GM21723 (cell line): ENCODE measurements at regions not wholly inside any gene's neighbourhood (a gene's known extent, or its start where the extent isn't known, plus 50 kb on each side); places are given as distances from the start of the nearest gene placed in this dataset.
"Not testable (repeated sequence)": the region's sequence is repeated elsewhere in the genome, so short reads cannot be mapped to it uniquely, and the experiment has no call there.

Source experiments
- ATAC-seq: cut with Tn5 transposase; IDR thresholded peaks from one replicate; pipeline ENCODE4 v1.9.1; 2021; ENCODE audit warnings: mild to moderate bottlenecking, moderate library complexity; ENCODE audit not compliant: unreplicated experiment

DNA sequence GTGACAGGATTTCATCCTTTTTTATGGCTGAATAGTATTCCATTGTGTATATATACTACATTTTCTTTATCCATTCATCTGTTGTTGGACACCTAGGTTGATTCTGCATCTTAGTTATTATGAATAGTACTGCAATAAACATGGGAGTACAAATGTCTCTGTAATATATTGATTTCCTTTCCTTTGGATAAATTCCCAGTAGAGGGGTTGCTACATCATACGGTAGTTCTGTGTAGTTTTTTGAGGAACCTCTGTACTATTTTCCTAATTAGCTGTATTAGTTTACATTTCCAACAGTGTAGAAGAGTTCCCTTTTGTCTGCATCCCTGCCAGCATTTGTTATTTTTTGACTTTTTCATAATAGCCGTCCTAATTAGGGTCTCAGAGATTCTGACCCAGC lies 201.3 kb downstream of the GIPC2 start:
- ATAC-seq, result no peak

DNA sequence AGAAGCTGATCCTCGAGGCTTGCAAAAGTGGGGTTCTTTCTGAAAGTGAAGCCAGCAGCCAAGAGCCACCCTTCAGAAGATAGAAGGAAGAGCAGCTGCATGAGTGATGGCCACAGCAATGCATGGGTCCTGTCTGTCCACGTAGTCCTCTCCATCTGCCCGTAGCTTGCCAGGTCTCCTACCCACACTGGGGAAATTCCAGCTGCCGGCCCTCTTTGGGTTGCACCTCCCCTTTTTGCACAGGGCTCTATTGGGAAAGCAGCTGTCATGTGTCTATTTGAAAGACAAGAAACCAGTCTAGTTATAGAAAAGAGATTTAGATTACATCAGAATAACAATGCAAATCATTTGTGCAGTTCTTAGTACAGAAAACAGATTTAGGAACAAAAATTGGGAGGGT lies 204.4 kb downstream of the GIPC2 start:
- ATAC-seq, result no peak

DNA sequence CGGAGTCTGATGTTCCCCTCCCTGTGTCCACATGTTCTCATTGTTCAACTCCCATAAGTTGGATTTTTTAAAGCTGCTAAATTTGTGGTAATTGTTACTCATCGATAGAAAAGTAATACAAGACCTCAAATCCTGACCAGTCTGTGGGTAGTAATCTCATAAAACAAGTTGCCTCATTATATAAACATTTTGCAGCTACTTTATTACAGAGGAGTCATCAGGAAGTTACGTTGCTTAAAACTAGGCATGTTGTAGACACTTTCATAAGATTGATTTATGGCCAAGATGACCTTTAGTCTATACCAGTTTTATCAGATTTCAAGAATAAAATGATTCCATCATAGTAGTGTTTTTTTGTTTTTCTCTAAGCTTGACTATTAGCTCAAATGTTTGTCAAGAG lies 208.8 kb downstream of the GIPC2 start:
- no peak for ATAC-seq

DNA sequence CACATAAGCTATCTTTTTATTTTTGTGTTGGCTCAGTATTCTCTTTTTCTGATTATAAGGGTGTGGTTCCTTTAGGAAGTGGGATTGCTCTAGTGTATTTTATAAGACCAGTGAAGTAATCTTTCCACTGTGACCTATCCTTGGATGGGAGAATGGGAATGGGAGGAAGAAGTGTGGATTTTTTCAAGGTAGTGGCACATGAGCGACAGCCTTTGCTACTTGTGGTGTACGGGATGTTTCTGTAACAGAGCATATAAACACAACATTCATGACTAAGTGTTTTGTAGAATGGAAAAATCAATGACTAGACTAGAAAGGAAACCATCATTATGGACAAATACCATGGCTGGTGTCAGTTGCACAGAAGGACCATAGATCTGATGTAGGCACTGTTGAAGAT lies 209.6 kb downstream of the GIPC2 start:
- no peak for ATAC-seq

DNA sequence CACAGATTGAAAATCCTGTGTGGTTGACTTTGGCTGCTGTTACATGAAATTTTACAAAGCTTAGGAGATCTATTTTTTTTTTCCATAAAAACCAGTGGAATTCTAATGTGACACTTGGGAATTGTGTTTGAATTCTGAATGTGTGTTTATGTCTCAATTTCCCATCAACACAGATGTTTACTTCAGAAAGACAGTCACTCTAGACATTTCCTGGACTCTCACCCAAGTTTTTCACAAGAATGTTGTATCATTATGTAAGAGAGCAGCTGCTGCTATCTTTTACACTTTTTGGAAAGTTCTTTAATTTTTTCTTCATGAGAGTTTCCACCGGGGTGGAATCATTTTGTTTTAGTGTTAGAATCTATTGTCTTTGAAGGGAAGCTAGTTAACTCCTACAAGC lies 210.1 kb downstream of the GIPC2 start:
- ATAC-seq, result no peak

DNA sequence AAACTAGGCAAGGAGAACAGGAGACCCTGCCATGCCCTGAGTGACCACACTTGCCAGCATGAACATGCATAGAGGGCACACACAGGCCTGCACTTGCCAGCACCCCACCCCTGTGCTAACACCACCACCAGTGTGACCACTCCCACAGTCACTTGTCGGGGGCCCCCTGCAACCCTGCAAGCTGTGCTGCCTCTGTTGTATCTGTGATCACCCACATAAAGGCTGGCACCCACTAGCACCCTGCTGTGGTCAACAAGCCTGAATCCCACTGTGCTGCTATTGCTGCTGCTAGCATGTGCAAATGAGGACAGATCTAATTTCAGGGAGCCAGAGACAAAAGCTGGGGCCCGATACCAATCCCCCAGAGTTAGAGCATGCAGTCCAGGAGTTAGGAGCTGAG lies 217.7 kb downstream of the GIPC2 start:
- ATAC-seq, result no peak

DNA sequence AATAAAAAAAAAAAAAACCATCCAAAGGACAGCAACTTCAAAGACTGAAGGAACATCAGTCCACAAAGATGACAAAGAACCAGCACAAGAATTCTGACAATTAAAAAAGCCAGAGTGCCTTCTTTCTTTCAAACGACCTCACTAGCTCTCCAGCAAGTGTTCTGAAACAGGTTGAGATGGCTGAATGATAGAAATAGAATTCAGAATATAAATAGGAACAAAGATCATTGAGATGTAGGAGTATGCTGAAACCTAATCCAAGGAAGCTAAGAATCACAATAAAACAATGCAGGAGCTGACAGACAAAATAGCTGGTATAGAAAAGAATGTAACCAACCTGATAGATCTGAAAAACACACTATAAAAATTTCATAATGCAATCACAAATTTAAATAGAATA lies 218.2 kb downstream of the GIPC2 start:
- no peak for ATAC-seq

- ATAC-seq, result no peak
These were observed 221.9 kb downstream of the GIPC2 start for GRCh38 chr1:78267513-78268218.

- ATAC-seq, result no peak
These were observed 221.2 kb upstream of the PTGFR start for GRCh38 chr1:78269591-78269990.

DNA sequence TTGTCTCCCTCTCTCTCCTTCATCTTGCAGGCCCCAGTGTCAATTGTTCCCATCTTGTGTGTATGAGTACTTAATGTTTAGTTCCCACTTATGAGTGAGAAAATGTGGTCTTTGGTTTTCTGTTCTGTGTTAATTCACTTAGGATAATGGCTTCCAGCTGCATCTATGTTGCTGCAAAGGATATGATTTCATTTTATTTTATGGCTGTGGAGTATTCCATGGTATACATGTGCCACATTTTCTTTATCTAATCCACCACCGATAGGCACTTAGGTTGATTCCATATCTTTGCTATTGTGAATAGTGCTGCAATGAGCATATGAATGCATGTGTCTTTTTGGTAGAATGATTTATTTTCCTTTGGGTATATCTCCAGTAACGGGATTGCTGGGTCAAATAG lies 219.4 kb upstream of the PTGFR start:
- not testable (repeated sequence) for ATAC-seq

GRCh38 chr1:78274814-78275213 lies 216.0 kb upstream of the PTGFR start:
- no peak for ATAC-seq

GRCh38 chr1:78275456-78275855 lies 215.3 kb upstream of the PTGFR start:
- no peak for ATAC-seq

- no peak for ATAC-seq
These were observed 214.7 kb upstream of the PTGFR start for GRCh38 chr1:78275906-78276685.

DNA sequence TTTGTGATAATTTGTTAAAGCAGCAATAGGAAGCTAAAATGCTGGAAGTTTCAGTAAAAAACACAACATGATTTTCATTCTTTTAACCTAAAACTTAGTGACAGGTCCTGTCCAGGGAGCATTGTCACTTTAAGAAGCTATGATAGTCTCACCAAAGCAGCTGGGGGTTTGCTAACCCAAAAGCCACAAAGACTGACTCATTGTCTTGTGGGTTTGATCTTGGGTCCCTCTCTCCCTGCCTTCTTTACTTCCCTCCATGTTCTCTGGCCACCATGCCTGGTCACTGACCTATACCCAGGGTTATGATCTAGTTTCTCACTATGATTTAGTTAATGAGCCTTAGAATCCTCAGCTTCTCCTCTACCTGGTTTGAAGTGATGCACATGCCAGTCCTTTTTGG lies 213.5 kb upstream of the PTGFR start:
- peak; percentile 63 for ATAC-seq

GRCh38 chr1:78279051-78279450 lies 211.7 kb upstream of the PTGFR start:
- ATAC-seq, result no peak

GRCh38 chr1:78280626-78281025 lies 210.1 kb upstream of the PTGFR start:
- no peak for ATAC-seq

DNA sequence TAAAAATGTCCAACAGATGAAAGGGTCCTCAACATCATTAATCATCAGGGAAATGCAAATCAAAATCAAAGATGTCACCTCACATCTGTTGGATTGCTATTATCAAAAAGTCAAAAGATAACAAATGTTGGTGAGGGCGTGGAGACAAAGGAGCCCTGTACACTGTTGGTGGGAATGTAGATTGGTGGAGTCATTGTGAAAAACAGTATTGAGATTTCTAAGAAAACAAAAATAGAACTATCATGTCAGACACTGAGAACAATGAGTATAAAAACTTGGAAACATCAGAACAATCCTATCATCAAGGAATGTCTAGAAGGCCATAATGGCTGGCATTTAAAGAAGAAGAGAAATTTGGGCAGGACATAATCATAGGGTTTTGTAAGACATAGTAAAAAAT lies 209.2 kb upstream of the PTGFR start:
- peak; percentile 53 for ATAC-seq

GRCh38 chr1:78283691-78284090 lies 207.1 kb upstream of the PTGFR start:
- ATAC-seq, result no peak

DNA sequence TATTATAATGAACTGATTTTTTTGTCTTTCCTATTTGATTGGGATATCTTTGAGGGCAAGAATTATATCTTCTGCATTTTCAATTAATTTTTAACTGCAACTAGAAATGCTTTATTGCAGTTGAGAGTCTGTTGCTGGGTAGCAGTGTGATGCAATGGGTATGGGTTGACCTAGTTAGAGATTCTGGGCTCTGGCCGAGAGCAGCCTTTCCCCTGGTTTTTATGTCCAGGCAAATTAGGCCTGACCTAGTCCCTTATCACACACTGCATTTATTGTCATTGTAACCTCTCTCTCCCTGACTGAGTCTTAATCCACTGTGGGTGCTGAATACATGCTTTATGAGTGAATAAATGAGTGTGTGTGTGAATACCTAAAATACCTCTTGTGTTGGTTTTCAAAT lies 206.4 kb upstream of the PTGFR start:
- no peak for ATAC-seq

DNA sequence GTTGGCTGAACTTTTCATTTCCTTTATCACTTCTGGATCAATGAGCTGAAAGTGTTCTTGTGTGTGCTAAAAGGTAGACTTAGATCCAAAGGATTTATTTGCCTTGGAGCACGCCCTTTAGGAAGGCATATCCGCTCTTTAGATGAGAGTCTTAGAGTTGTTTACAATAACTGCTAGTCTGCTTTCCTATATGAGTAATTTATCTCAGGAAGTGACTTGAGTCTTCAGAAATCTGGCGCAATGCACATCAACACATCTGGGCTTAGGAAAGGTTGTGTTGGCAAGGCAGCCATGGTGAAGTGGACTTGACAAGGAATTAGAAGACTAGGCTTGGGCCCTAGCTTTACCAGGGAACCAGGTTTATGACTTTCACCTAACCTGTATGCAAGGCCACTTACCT lies 204.1 kb upstream of the PTGFR start:
- no peak for ATAC-seq

DNA sequence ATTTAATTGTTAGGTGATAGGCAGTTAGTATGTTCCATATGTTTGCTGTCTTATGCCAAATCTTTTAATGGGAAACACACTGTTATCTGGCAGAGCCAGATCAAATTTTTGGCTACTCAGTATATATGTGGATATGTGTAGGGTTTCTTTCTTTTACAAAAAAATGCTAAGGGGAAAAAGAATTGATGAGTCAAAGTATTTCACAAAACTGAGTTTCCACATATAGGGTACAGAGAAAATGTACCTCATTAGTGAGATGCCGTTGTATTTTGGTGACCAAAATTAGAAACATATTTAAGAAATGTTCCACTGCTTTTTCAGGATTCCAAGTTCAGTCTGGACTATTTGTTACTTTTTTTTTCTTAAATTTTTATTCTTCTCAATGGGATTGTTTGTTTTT lies 201.2 kb upstream of the PTGFR start:
- ATAC-seq, result no peak

- no peak for ATAC-seq
These were observed 199.4 kb upstream of the PTGFR start for GRCh38 chr1:78291418-78291817.

DNA sequence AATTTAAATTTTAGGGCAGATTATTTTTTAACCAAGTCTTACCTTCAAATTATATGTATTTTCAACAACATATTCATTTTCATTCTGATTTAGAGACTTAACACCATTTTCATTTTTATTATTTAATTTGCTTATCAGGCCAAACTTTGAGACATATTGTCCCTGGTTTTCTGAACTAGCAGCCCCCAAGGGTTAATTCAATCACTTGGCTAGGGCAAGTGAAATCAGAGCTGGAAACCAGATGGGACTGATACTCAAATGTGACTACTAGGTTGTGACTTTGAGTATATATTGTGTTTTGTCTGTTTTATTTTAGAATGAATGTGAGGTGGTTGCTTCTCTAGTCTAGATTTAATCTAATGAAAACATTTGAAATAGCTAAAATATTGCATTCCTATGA lies 198.9 kb upstream of the PTGFR start:
- no peak for ATAC-seq
